ENCODE measurements at regions not wholly inside any gene's neighbourhood (a gene's known extent, or its start where the extent isn't known, plus 50 kb on each side); places are given as distances from the start of the nearest gene placed in this dataset.

- no peak for TF ChIP-seq POLR2AphosphoS5 (IDR thresholded peaks at IDR 0.05; ENCODE audit: low read depth, low read length)
- TF ChIP-seq SIN3A (IDR thresholded peaks at IDR 0.05; ENCODE audit: borderline replicate concordance, insufficient read depth, low read length): no peak
- no peak for TF ChIP-seq TAF1 (IDR thresholded peaks at IDR 0.05; ENCODE audit: borderline replicate concordance, insufficient read depth, low read length)
Observed at GRCh38 chr11:19576903-19577302, 135.7 kb upstream of the NAV2 start.

All from PFSK-1 (cell line).